Activated CD8-positive, alpha-beta memory T cell treated with anti-CD3 and anti-CD28 coated beads for 1 hour (primary cell): ENCODE measurements at regions not wholly inside any gene's neighbourhood (a gene's known extent, or its start where the extent isn't known, plus 50 kb on each side); places are given as distances from the start of the nearest gene placed in this dataset.

Experiments used
- DNase-seq, 2 donors: peaks; one replicate each; pipeline ENCODE4 v3.0.0-alpha.2; 2020; ENCODE audit warnings: low read depth in 1 of 2; ENCODE audit errors: extremely low read depth in 1 of 2

GRCh38 chr9:135230386-135230765, 142.9 kb downstream of the OLFM1 start:
- DNase-seq: no peak

- DNase-seq: no peak
These were observed 143.5 kb downstream of the OLFM1 start for GRCh38 chr9:135230817-135231520.

- DNase-seq: no peak
These were observed 151.8 kb downstream of the OLFM1 start for GRCh38 chr9:135239100-135239768.

GRCh38 chr9:135239769-135240141, 152.3 kb downstream of the OLFM1 start:
- no peak for DNase-seq

GRCh38 chr9:135240222-135240621, 152.8 kb downstream of the OLFM1 start:
- no peak for DNase-seq

- no peak for DNase-seq
These were observed 153.4 kb downstream of the OLFM1 start for GRCh38 chr9:135240871-135241311.

GRCh38 chr9:135241381-135242048, 154.0 kb downstream of the OLFM1 start:
- no peak for DNase-seq

- DNase-seq: no peak
These were observed 154.6 kb downstream of the OLFM1 start for GRCh38 chr9:135242049-135242396.

- DNase-seq: no peak
These were observed 154.9 kb downstream of the OLFM1 start for GRCh38 chr9:135242406-135242805.

- DNase-seq: no peak
These were observed 156.0 kb downstream of the OLFM1 start for GRCh38 chr9:135243201-135244190.

- no peak for DNase-seq
These were observed 157.1 kb downstream of the OLFM1 start for GRCh38 chr9:135244271-135245221.

- DNase-seq: no peak
These were observed 158.2 kb downstream of the OLFM1 start for GRCh38 chr9:135245482-135246247.

GRCh38 chr9:135246248-135247205, 159.1 kb downstream of the OLFM1 start:
- DNase-seq: no peak

GRCh38 chr9:135247227-135247930, 159.9 kb downstream of the OLFM1 start:
- DNase-seq: no peak

GRCh38 chr9:135248111-135248510, 160.6 kb downstream of the OLFM1 start:
- no peak for DNase-seq

GRCh38 chr9:135248721-135249120, 161.3 kb downstream of the OLFM1 start:
- no peak for DNase-seq

GRCh38 chr9:135249191-135249590, 161.7 kb downstream of the OLFM1 start:
- DNase-seq: no peak
